Upper lobe of left lung (tissue), 4 donors: ENCODE measurements at regions not wholly inside any gene's neighbourhood (a gene's known extent, or its start where the extent isn't known, plus 50 kb on each side); places are given as distances from the start of the nearest gene placed in this dataset.

Experiments used
- CTCF ChIP-seq, 6 experiments: fragments of 450-650 bp in 4 of 6; fragments of 200-600 bp in 2 of 6; sonication (generic) in 2 of 6; IDR thresholded peaks; one replicate each; pipeline ENCODE4 v1.5.1; 2016 to 2019; ENCODE audit warnings: antibody characterized with exemption in 6 of 6
- POLR2A ChIP-seq, 4 donors: fragments of 450-650 bp; IDR thresholded peaks; one replicate each; pipeline ENCODE4 v1.5.1; 2016 to 2017; ENCODE audit warnings: antibody characterized with exemption in 4 of 4, mild to moderate bottlenecking in 2 of 4

- no peak for TF ChIP-seq POLR2A (IDR thresholded peaks at IDR 0.05)
- TF ChIP-seq CTCF (IDR thresholded peaks at IDR 0.05) = no peak
Observed at GRCh38 chr2:65714866-65715265, 282.5 kb upstream of the SPRED2 start.
